B cell (primary cell): ENCODE measurements at regions not wholly inside any gene's neighbourhood (a gene's known extent, or its start where the extent isn't known, plus 50 kb on each side); places are given as distances from the start of the nearest gene placed in this dataset.

Source experiments
- ATAC-seq: fragments of 200-7000 bp; cut with Tn5 transposase; one replicate; pipeline ENCODE4 v1.10.0; 2021; ENCODE audit warnings: low read depth, mild to moderate bottlenecking, moderate number of reproducible peaks, moderate library complexity
- CTCF ChIA-PET: fragments of 350-600 bp; sonication (Branson Sonifier 250); formaldehyde crosslinking; loops from one replicate; lab custom pipeline; 2021; ENCODE audit warnings: antibody characterized with exemption, inconsistent platforms; lab: Charles Lee
- POLR2A ChIA-PET: fragments of 350-600 bp; sonication (Branson Sonifier 250); formaldehyde crosslinking; loops from one replicate; lab custom pipeline; 2021; ENCODE audit warnings: antibody characterized with exemption; lab: Charles Lee
- DNase-seq: peaks from one replicate; pipeline ENCODE4 v3.0.0; 2013
- H2AFZ ChIP-seq: 2 replicates; pipeline ENCODE4 v1.6.1; 2012; ENCODE audit warnings: mild to moderate bottlenecking, low read depth, low read length; ENCODE audit not compliant: insufficient read depth, poor library complexity, severe bottlenecking
- H3K27ac ChIP-seq, 2 donors: 1 replicate in 1 of 2; 2 replicates in 1 of 2; pipeline ENCODE4 v1.5.1; 2012 to 2013; ENCODE audit warnings: low read length in 2 of 2, mild to moderate bottlenecking in 2 of 2, moderate library complexity in 1 of 2
- H3K27me3 ChIP-seq, 4 experiments: fragments of 200-600 bp in 1 of 4; sonication (generic) in 1 of 4; replicated peaks in 1 of 4; 1 replicate in 2 of 4; 2 replicates in 2 of 4; pipeline versions ENCODE4 v1.6.1 to v1.7.0; 2013 to 2016; ENCODE audit warnings: low read length in 3 of 4, mild to moderate bottlenecking in 2 of 4, mixed read lengths in 1 of 4, moderate library complexity in 1 of 4; ENCODE audit not compliant: insufficient read depth in 4 of 4, control insufficient read depth in 3 of 4; ENCODE audit errors: control extremely low read depth in 1 of 4
- H3K36me3 ChIP-seq, 2 experiments: replicated peaks in 1 of 2; 1 replicate in 1 of 2; 2 replicates in 1 of 2; pipeline versions ENCODE4 v1.6.1 to v1.7.1; 2013; ENCODE audit warnings: low read length in 1 of 2; ENCODE audit not compliant: insufficient read depth in 2 of 2, control insufficient read depth in 1 of 2; ENCODE audit errors: control extremely low read depth in 1 of 2, extremely low read depth in 1 of 2
- H3K4me1 ChIP-seq, 2 donors: fragments of 200-600 bp in 1 of 2; sonication (generic) in 1 of 2; 1 replicate in 1 of 2; 2 replicates in 1 of 2; pipeline versions ENCODE4 v1.5.1 to v1.6.1; 2013 to 2017; ENCODE audit warnings: low read length in 2 of 2; ENCODE audit not compliant: control insufficient read depth in 2 of 2, insufficient read depth in 2 of 2
- H3K4me2 ChIP-seq: replicated peaks from 2 replicates; pipeline ENCODE3; 2012; ENCODE audit warnings: mild to moderate bottlenecking, low read depth, low read length; ENCODE audit not compliant: poor library complexity, severe bottlenecking
- H3K4me3 ChIP-seq, 5 experiments: fragments of 200-600 bp in 1 of 5; sonication (generic) in 1 of 5; 1 replicate in 3 of 5; 2 replicates in 2 of 5; pipeline versions ENCODE4 v1.5.1 to v1.7.0; 2011 to 2016; ENCODE audit warnings: low read length in 4 of 5, mild to moderate bottlenecking in 4 of 5, low read depth in 2 of 5, control low read depth in 1 of 5, moderate library complexity in 1 of 5; ENCODE audit not compliant: insufficient read depth in 1 of 5; ENCODE audit errors: control extremely low read depth in 1 of 5, extremely low read depth in 1 of 5
- H3K79me2 ChIP-seq: fragments of 200-600 bp; sonication (generic); one replicate; pipeline ENCODE4 v1.6.0; 2016; ENCODE audit warnings: low read length; ENCODE audit not compliant: control insufficient read depth, insufficient read depth
- H3K9ac ChIP-seq: fragments of 200-600 bp; sonication (generic); 2 replicates; pipeline ENCODE4 v1.6.1; 2017; ENCODE audit warnings: mild to moderate bottlenecking, low read length, moderate library complexity
- H3K9me3 ChIP-seq, 3 donors: one replicate each; pipeline versions ENCODE4 v1.6.1 to v1.7.1; 2013; ENCODE audit warnings: low read length in 2 of 3; ENCODE audit not compliant: control insufficient read depth in 2 of 3, insufficient read depth in 1 of 3; ENCODE audit errors: control extremely low read depth in 1 of 3
- H4K20me1 ChIP-seq: 2 replicates; pipeline ENCODE4 v1.6.0; 2012; ENCODE audit warnings: mild to moderate bottlenecking, low read length; ENCODE audit not compliant: insufficient read depth, control insufficient read depth, poor library complexity, severe bottlenecking
- H3K27ac Mint-ChIP-seq: one replicate; pipeline ENCODE4 v1.8.0; 2021; ENCODE audit warnings: mixed read lengths
- H3K27me3 Mint-ChIP-seq: one replicate; pipeline ENCODE4 v1.8.0; 2021; ENCODE audit warnings: mixed read lengths
- H3K4me1 Mint-ChIP-seq: one replicate; pipeline ENCODE4 v1.8.0; 2021; ENCODE audit warnings: mixed read lengths
- H3K4me3 Mint-ChIP-seq: one replicate; pipeline ENCODE4 v1.8.0; 2021; ENCODE audit warnings: mixed read lengths
- H3K9me3 Mint-ChIP-seq: one replicate; pipeline ENCODE4 v1.8.0; 2022; ENCODE audit warnings: mixed read lengths; ENCODE audit not compliant: insufficient read depth
- CTCF ChIP-seq: fragments of 200-600 bp; IDR thresholded peaks from one replicate; pipeline ENCODE4 v1.8.0; 2022; ENCODE audit warnings: antibody characterized with exemption, mild to moderate bottlenecking
- EZH2 ChIP-seq: IDR thresholded peaks from 2 replicates; pipeline ENCODE4 v1.6.1; 2012; ENCODE audit warnings: borderline replicate concordance, low read depth, mild to moderate bottlenecking, moderate library complexity, low read length; ENCODE audit not compliant: insufficient read depth, poor library complexity, severe bottlenecking
- WGBS: methylation state at CpG from one replicate; pipeline ENCODE4 v1.1.5; 2013; ENCODE audit warnings: missing lambda C conversion rate; ENCODE audit not compliant: insufficient coverage; 5-methylcytosine and 5-hydroxymethylcytosine counted together
- intact Hi-C: fragments of 100-400 bp; cut with micrococcal nuclease; formaldehyde crosslinking; loops from one replicate; pipeline ENCODE4 v1.10.0; 2022

GRCh38 chr4:3638080-3638795, 106.0 kb upstream of the LRPAP1 start:
- WGBS, result 75% methylated on average over 2 of the region's 6 CpGs
- ChIA-PET CTCF (no interaction called here), POLR2A (interaction anchor here (0.6 kb wide), 1 partner anchor 153 kb away, joined by 4 read pairs; no protein-coding TSS in a partner anchor)

More at GRCh38 chr4:3638080-3638795, 106.0 kb upstream of the LRPAP1 start:
- intact Hi-C loops, result no loop called here
- peaks cover 0 to 10% (median 0%) of the 10 kb centered on the region in 3 donors for H3K9me3 ChIP-seq
- H3K27me3 Mint-ChIP-seq, result no peaks in the 10 kb centered on the region
- no peaks in the 10 kb centered on the region for H3K4me1 Mint-ChIP-seq
- H3K4me1 ChIP-seq, result no peaks in the 10 kb centered on the region
- no peak overlapping the region for H2AFZ ChIP-seq
- no peaks in the 10 kb centered on the region for H3K27me3 ChIP-seq
- H3K27ac ChIP-seq, result no peak overlapping the region
- H3K9ac ChIP-seq, result no peak overlapping the region
- H3K79me2 ChIP-seq, result no peaks in the 10 kb centered on the region
- no peak for TF ChIP-seq CTCF
- TF ChIP-seq EZH2, result no peak
- H3K4me2 ChIP-seq, result no peak overlapping the region
- no peak overlapping the region for H3K27ac Mint-ChIP-seq
- DNase-seq (no peak), ATAC-seq (no peak)
- H3K36me3 ChIP-seq, result no peaks in the 10 kb centered on the region
- no peak overlapping the region for H3K4me3 Mint-ChIP-seq
- H3K4me3 ChIP-seq, result no peak overlapping the region
- no peaks in the 10 kb centered on the region for H4K20me1 ChIP-seq
- peaks cover 2% of the 10 kb centered on the region for H3K9me3 Mint-ChIP-seq
